ENCODE measurements at regions not wholly inside any gene's neighbourhood (a gene's known extent, or its start where the extent isn't known, plus 50 kb on each side); places are given as distances from the start of the nearest gene placed in this dataset.

DNA sequence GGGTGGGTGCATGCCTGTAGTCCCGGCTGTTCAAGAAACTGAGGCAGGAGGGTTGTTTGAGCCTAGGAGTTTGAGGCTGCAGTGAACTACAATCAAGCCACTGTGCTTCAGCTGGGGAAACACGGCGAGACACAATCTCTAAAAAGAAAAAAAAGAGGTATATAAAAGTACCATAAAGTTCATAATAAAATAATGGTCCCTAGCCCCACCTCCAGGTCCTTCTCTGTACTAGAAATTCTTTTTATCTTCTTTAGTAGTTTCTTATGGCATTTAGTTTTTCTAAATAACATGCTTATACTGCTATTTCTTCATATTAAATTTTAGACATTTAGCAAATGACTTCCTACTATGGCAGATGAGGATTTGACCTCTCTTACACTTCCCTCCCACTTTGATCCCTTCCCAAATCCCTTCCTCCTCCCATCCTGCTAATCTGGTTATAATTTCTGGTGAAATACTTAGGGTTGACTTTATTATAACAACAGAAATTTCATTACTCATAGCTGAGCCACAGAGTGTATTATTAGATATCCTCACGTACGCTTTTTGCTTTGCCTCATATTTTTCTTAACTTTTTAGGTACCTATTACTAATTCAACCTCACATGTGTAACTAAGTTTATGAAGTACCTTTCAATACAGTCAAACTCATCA lies 94.7 kb downstream of the SLC41A2 start:
- intact Hi-C loops (cut with DNase I) = no loop called here
- DNase-seq (ENCODE audit: extremely low spot score in 2 of 2) = no peak
- H3K9me3 ChIP-seq = no peaks in the 10 kb centered on the region
- H3K4me1 ChIP-seq = no peaks in the 10 kb centered on the region
- no peaks in the 10 kb centered on the region for H3K27me3 ChIP-seq
- H3K36me3 ChIP-seq = no peaks in the 10 kb centered on the region
- H3K4me3 ChIP-seq = no peak overlapping the region
- no peak for TF ChIP-seq POLR2AphosphoS5 (IDR thresholded peaks at IDR 0.05; ENCODE audit: insufficient read depth in 1 of 2, low read depth in 1 of 2)
- TF ChIP-seq POLR2A (IDR thresholded peaks at IDR 0.05) = no peak
- H3K27ac ChIP-seq = no peak overlapping the region

- no peaks in the 10 kb centered on the region for H3K4me1 ChIP-seq
Observed at GRCh38 chr12:104858611-104859543, 99.2 kb downstream of the SLC41A2 start.

DNA sequence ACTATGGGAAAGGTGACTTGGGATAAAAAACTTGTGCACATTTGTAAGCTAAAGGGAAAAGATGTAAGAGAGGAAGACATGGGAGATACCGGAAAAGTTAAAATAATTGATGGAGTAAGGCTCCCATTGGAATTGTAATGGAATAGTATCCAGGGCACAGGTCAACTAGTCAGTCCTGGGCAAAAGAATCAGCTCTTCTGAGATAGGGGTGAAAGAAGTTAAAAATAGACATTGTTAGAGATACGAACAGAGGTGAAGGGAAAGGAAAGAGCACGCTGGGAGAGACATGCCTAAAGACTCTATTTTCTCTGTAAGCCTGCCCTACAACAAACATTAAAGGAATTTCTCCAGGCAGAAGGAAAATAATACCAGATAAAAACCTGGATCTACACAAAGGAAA lies 101.6 kb downstream of the SLC41A2 start:
- no peak for DNase-seq (ENCODE audit: extremely low spot score in 2 of 2)
- H3K27ac ChIP-seq = no peak overlapping the region
- no peaks in the 10 kb centered on the region for H3K4me1 ChIP-seq
- H3K9me3 ChIP-seq = no peaks in the 10 kb centered on the region
- no peaks in the 10 kb centered on the region for H3K27me3 ChIP-seq
- no peak overlapping the region for H3K4me3 ChIP-seq
- intact Hi-C loops (cut with DNase I) = no loop called here
- H3K36me3 ChIP-seq = no peaks in the 10 kb centered on the region
- no peak for TF ChIP-seq POLR2A (IDR thresholded peaks at IDR 0.05)
- TF ChIP-seq, protein P1, sequence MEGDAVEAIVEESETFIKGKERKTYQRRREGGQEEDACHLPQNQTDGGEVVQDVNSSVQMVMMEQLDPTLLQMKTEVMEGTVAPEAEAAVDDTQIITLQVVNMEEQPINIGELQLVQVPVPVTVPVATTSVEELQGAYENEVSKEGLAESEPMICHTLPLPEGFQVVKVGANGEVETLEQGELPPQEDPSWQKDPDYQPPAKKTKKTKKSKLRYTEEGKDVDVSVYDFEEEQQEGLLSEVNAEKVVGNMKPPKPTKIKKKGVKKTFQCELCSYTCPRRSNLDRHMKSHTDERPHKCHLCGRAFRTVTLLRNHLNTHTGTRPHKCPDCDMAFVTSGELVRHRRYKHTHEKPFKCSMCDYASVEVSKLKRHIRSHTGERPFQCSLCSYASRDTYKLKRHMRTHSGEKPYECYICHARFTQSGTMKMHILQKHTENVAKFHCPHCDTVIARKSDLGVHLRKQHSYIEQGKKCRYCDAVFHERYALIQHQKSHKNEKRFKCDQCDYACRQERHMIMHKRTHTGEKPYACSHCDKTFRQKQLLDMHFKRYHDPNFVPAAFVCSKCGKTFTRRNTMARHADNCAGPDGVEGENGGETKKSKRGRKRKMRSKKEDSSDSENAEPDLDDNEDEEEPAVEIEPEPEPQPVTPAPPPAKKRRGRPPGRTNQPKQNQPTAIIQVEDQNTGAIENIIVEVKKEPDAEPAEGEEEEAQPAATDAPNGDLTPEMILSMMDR (IDR thresholded peaks at IDR 0.05) = no peak
- TF ChIP-seq POLR2AphosphoS5 (IDR thresholded peaks at IDR 0.05; ENCODE audit: insufficient read depth in 1 of 2, low read depth in 1 of 2) = no peak

More at GRCh38 chr12:104858611-104859543, 99.2 kb downstream of the SLC41A2 start:
- intact Hi-C loops (cut with DNase I) = no loop called here
- Histone ChIP-seq H3K27ac (no peak overlapping the region), H3K36me3 (no peaks in the 10 kb centered on the region), H3K9me3 (no peaks in the 10 kb centered on the region), H3K4me3 (no peak overlapping the region), H3K27me3 (no peaks in the 10 kb centered on the region)
- DNase-seq (ENCODE audit: extremely low spot score in 2 of 2) = no peak
- TF ChIP-seq, protein P1 (IDR thresholded peaks at IDR 0.05) = no peak
- TF ChIP-seq POLR2AphosphoS5 (IDR thresholded peaks at IDR 0.05; ENCODE audit: insufficient read depth in 1 of 2, low read depth in 1 of 2) = no peak
- TF ChIP-seq POLR2A (IDR thresholded peaks at IDR 0.05) = no peak

GRCh38 chr12:104855599-104855998 lies 102.5 kb downstream of the SLC41A2 start:
- H3K27me3 ChIP-seq = no peaks in the 10 kb centered on the region
- H3K4me3 ChIP-seq = no peak overlapping the region
- no peak overlapping the region for H3K27ac ChIP-seq
- no peaks in the 10 kb centered on the region for H3K9me3 ChIP-seq
- no peak for DNase-seq (ENCODE audit: extremely low spot score in 2 of 2)
- H3K4me1 ChIP-seq = no peaks in the 10 kb centered on the region
- no peaks in the 10 kb centered on the region for H3K36me3 ChIP-seq
- intact Hi-C loops (cut with DNase I) = no loop called here
- TF ChIP-seq, protein P1 (IDR thresholded peaks at IDR 0.05) = no peak
- TF ChIP-seq POLR2A (IDR thresholded peaks at IDR 0.05) (no peak), POLR2AphosphoS5 (IDR thresholded peaks at IDR 0.05; ENCODE audit: insufficient read depth in 1 of 2, low read depth in 1 of 2) (no peak)

DNA sequence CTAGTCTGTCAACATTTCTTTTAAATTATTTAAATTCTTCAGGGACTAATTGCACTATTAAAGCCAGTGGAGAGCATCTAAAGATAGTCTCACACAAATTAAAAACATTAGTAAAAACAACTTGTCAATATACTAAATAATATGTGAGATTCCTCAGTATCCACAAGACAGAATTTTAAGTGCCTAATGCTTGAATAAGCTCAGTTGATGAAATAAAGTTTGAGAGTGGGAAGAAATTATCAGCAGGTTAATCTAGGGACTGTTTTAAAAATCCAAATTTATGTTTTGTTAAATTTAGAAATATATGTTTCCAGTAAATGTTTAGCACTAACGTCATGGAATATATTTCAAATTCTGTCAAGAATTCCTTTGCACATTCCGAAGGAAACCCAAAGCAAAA lies 105.2 kb downstream of the SLC41A2 start:
- no peak overlapping the region for H3K4me3 ChIP-seq
- DNase-seq (ENCODE audit: extremely low spot score in 2 of 2) = no peak
- no peaks in the 10 kb centered on the region for H3K4me1 ChIP-seq
- H3K9me3 ChIP-seq = no peaks in the 10 kb centered on the region
- no peaks in the 10 kb centered on the region for H3K36me3 ChIP-seq
- intact Hi-C loops (cut with DNase I) = no loop called here
- TF ChIP-seq, protein P1 (IDR thresholded peaks at IDR 0.05) = no peak
- TF ChIP-seq POLR2A (IDR thresholded peaks at IDR 0.05) (no peak), POLR2AphosphoS5 (IDR thresholded peaks at IDR 0.05; ENCODE audit: insufficient read depth in 1 of 2, low read depth in 1 of 2) (no peak)
- H3K27me3 ChIP-seq = no peaks in the 10 kb centered on the region
- H3K27ac ChIP-seq = no peak overlapping the region
